Stomach (tissue), 4 donors: ENCODE measurements at regions not wholly inside any gene's neighbourhood (a gene's known extent, or its start where the extent isn't known, plus 50 kb on each side); places are given as distances from the start of the nearest gene placed in this dataset.

Experiments
- CTCF ChIP-seq, 7 experiments: fragments of 450-650 bp in 4 of 7; fragments of 200-600 bp in 3 of 7; sonication (generic) in 3 of 7; IDR thresholded peaks; one replicate each; pipeline ENCODE4 v1.5.1; 2016 to 2019; ENCODE audit warnings: antibody characterized with exemption in 7 of 7, control low read depth in 2 of 7, mild to moderate bottlenecking in 1 of 7
- POLR2AphosphoS5 ChIP-seq, 3 donors: sonication (generic); formaldehyde crosslinking; IDR thresholded peaks; one replicate each; pipeline ENCODE4 v1.6.1; 2016; ENCODE audit warnings: antibody characterized with exemption in 3 of 3

- TF ChIP-seq POLR2AphosphoS5 (IDR thresholded peaks at IDR 0.05) (no peak), CTCF (IDR thresholded peaks at IDR 0.05) (no peak)
Measured at GRCh38 chr6:115854866-115855665, 205.6 kb downstream of the FRK start.
